ENCODE measurements at regions not wholly inside any gene's neighbourhood (a gene's known extent, or its start where the extent isn't known, plus 50 kb on each side); places are given as distances from the start of the nearest gene placed in this dataset.
"Not testable (repeated sequence)": the region's sequence is repeated elsewhere in the genome, so short reads cannot be mapped to it uniquely, and the experiment has no call there.

- not testable (repeated sequence) for DNase-seq
Measured at GRCh38 chrX:67213686-67214085, 330.1 kb upstream of the AR start.

GRCh38 chrX:67207912-67208311 is 335.9 kb upstream of the AR start:
- no peak for DNase-seq

GRCh38 chrX:67159437-67159836 is 384.4 kb upstream of the AR start:
- DNase-seq: no peak

- DNase-seq: no peak
Measured at GRCh38 chrX:67114635-67115034, 429.2 kb upstream of the AR start.

GRCh38 chrX:67105758-67106116 is 438.1 kb upstream of the AR start:
- no peak for DNase-seq

- no peak for DNase-seq
Measured at GRCh38 chrX:67104982-67105757, 438.7 kb upstream of the AR start.

GRCh38 chrX:67100031-67100884 is 443.6 kb upstream of the AR start:
- DNase-seq: no peak

- no peak for DNase-seq
Measured at GRCh38 chrX:67094061-67094460, 449.8 kb upstream of the AR start.

GRCh38 chrX:67050760-67051159 is 411.9 kb upstream of the EDA2R start:
- no peak for DNase-seq

- DNase-seq: no peak
Measured at GRCh38 chrX:67044866-67045265, 406.0 kb upstream of the EDA2R start.

GRCh38 chrX:67044029-67044653 is 405.3 kb upstream of the EDA2R start:
- DNase-seq: no peak

GRCh38 chrX:67004451-67004850 is 365.6 kb upstream of the EDA2R start:
- DNase-seq: no peak

- no peak for DNase-seq
Measured at GRCh38 chrX:66994729-66995128, 355.9 kb upstream of the EDA2R start.

GRCh38 chrX:66992077-66992476 is 353.2 kb upstream of the EDA2R start:
- DNase-seq: not testable (repeated sequence)

- DNase-seq: no peak
Measured at GRCh38 chrX:66988331-66988730, 349.5 kb upstream of the EDA2R start.

GRCh38 chrX:66961665-66962064 is 322.8 kb upstream of the EDA2R start:
- DNase-seq: no peak

GRCh38 chrX:66931713-66932112 is 292.8 kb upstream of the EDA2R start:
- DNase-seq: no peak

- DNase-seq: not testable (repeated sequence)
Measured at GRCh38 chrX:66930516-66930915, 291.6 kb upstream of the EDA2R start.

- no peak for DNase-seq
Measured at GRCh38 chrX:66920296-66920695, 281.4 kb upstream of the EDA2R start.

- no peak for DNase-seq
Measured at GRCh38 chrX:66919280-66919832, 280.5 kb upstream of the EDA2R start.

- no peak for DNase-seq
Measured at GRCh38 chrX:66918511-66918910, 279.6 kb upstream of the EDA2R start.

GRCh38 chrX:66915893-66916292 is 277.0 kb upstream of the EDA2R start:
- DNase-seq: no peak
